NCI-H748 treated with DMSO at 0.1 percent for 48 hours (cell line): ENCODE measurements at regions not wholly inside any gene's neighbourhood (a gene's known extent, or its start where the extent isn't known, plus 50 kb on each side); places are given as distances from the start of the nearest gene placed in this dataset.
"Not testable (repeated sequence)": the region's sequence is repeated elsewhere in the genome, so short reads cannot be mapped to it uniquely, and the experiment has no call there.

ENCODE experiments used
- DNase-seq: peaks from one replicate; lab custom pipeline; 2025; lab: John Stamatoyannopoulos, UW

GRCh38 chr13:61672756-61673155 lies 257.1 kb upstream of the PCDH20 start:
- DNase-seq: no peak

GRCh38 chr13:61670384-61671161 lies 254.9 kb upstream of the PCDH20 start:
- no peak for DNase-seq

GRCh38 chr13:61664801-61665705 lies 249.4 kb upstream of the PCDH20 start:
- peak; percentile 10 for DNase-seq

GRCh38 chr13:61654481-61654880 lies 238.8 kb upstream of the PCDH20 start:
- DNase-seq: no peak

- no peak for DNase-seq
These were observed 232.9 kb upstream of the PCDH20 start for GRCh38 chr13:61648547-61648946.

- no peak for DNase-seq
These were observed 196.5 kb upstream of the PCDH20 start for GRCh38 chr13:61612192-61612591.

- no peak for DNase-seq
These were observed 192.5 kb upstream of the PCDH20 start for GRCh38 chr13:61608138-61608537.

GRCh38 chr13:61600360-61601033 lies 184.8 kb upstream of the PCDH20 start:
- DNase-seq: no peak

GRCh38 chr13:61592489-61592888 lies 176.8 kb upstream of the PCDH20 start:
- DNase-seq: no peak

- DNase-seq: no peak
These were observed 160.3 kb upstream of the PCDH20 start for GRCh38 chr13:61575973-61576372.

GRCh38 chr13:61563645-61564044 lies 148.0 kb upstream of the PCDH20 start:
- DNase-seq: no peak

GRCh38 chr13:61546911-61547310 lies 131.3 kb upstream of the PCDH20 start:
- no peak for DNase-seq

GRCh38 chr13:61546413-61546812 lies 130.8 kb upstream of the PCDH20 start:
- DNase-seq: no peak

- no peak for DNase-seq
These were observed 120.8 kb upstream of the PCDH20 start for GRCh38 chr13:61536433-61536832.

GRCh38 chr13:61531383-61532065 lies 115.9 kb upstream of the PCDH20 start:
- DNase-seq: no peak

- not testable (repeated sequence) for DNase-seq
These were observed 103.6 kb upstream of the PCDH20 start for GRCh38 chr13:61519214-61519613.

GRCh38 chr13:61508936-61509335 lies 93.3 kb upstream of the PCDH20 start:
- DNase-seq: no peak

GRCh38 chr13:61500176-61500575 lies 84.5 kb upstream of the PCDH20 start:
- no peak for DNase-seq

- no peak for DNase-seq
These were observed 80.0 kb upstream of the PCDH20 start for GRCh38 chr13:61495648-61496047.

GRCh38 chr13:61493556-61493955 lies 77.9 kb upstream of the PCDH20 start:
- DNase-seq: not testable (repeated sequence)

- DNase-seq: no peak
These were observed 70.8 kb upstream of the PCDH20 start for GRCh38 chr13:61486496-61486895.
